Activated naive CD4-positive, alpha-beta T cell treated with anti-CD3 and anti-CD28 coated beads, Interleukin-2, amount 50 U/mL, for 24 hours (primary cell): ENCODE measurements at regions not wholly inside any gene's neighbourhood (a gene's known extent, or its start where the extent isn't known, plus 50 kb on each side); places are given as distances from the start of the nearest gene placed in this dataset.
"Not testable (repeated sequence)": the region's sequence is repeated elsewhere in the genome, so short reads cannot be mapped to it uniquely, and the experiment has no call there.

Source experiments
- H3K27ac Mint-ChIP-seq: one replicate; pipeline ENCODE4 v1.8.0; 2021; ENCODE audit warnings: mild to moderate bottlenecking, mixed read lengths
- H3K27me3 Mint-ChIP-seq: one replicate; pipeline ENCODE4 v1.8.0; 2021; ENCODE audit warnings: mixed read lengths
- H3K36me3 Mint-ChIP-seq: one replicate; pipeline ENCODE4 v1.8.0; 2021; ENCODE audit warnings: mixed read lengths
- H3K4me1 Mint-ChIP-seq: one replicate; pipeline ENCODE4 v1.8.0; 2021; ENCODE audit warnings: mixed read lengths
- H3K4me3 Mint-ChIP-seq: one replicate; pipeline ENCODE4 v1.8.0; 2021; ENCODE audit warnings: mild to moderate bottlenecking, mixed read lengths
- H3K9me3 Mint-ChIP-seq: one replicate; pipeline ENCODE4 v1.8.0; 2021; ENCODE audit warnings: mixed read lengths

GRCh38 chr6:140360651-140361050, 986.2 kb upstream of the CITED2 start:
- Mint-ChIP-seq H3K9me3 (no peaks in the 10 kb centered on the region), H3K27ac (no peak overlapping the region), H3K4me1 (no peaks in the 10 kb centered on the region), H3K36me3 (no peaks in the 10 kb centered on the region), H3K27me3 (peaks cover 3% of the 10 kb centered on the region), H3K4me3 (no peak overlapping the region)

GRCh38 chr6:140355476-140355875, 981.0 kb upstream of the CITED2 start:
- no peak overlapping the region for H3K27ac Mint-ChIP-seq
- no peaks in the 10 kb centered on the region for H3K9me3 Mint-ChIP-seq
- H3K4me3 Mint-ChIP-seq = no peak overlapping the region
- H3K4me1 Mint-ChIP-seq = no peaks in the 10 kb centered on the region
- H3K36me3 Mint-ChIP-seq = no peaks in the 10 kb centered on the region
- H3K27me3 Mint-ChIP-seq = peaks cover 2% of the 10 kb centered on the region

DNA sequence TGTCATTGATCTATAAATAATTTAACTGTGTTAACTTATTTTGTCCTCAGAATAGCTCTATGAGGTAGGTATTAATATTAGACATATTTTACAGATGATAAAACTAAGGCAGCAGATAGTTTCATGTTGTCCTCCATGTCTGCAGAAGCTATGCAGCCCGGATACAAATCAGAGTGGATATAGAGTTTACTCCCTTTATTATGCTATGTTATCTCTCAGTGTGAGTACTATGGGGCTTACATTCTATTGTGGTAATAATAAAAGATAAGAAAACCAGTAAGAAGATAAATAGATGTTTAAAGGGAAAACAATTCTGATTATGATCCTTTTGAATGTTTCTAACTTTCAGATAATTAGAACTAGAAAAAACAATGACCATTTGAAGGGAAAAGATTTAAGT, 979.8 kb upstream of the CITED2 start:
- Mint-ChIP-seq H3K36me3 (no peaks in the 10 kb centered on the region), H3K4me1 (no peaks in the 10 kb centered on the region), H3K27me3 (peaks cover 2% of the 10 kb centered on the region)

GRCh38 chr6:140353536-140353935, 979.1 kb upstream of the CITED2 start:
- no peak overlapping the region for H3K27ac Mint-ChIP-seq
- H3K4me1 Mint-ChIP-seq = no peaks in the 10 kb centered on the region
- no peak overlapping the region for H3K4me3 Mint-ChIP-seq
- no peaks in the 10 kb centered on the region for H3K36me3 Mint-ChIP-seq
- H3K27me3 Mint-ChIP-seq = no peaks in the 10 kb centered on the region
- H3K9me3 Mint-ChIP-seq = no peaks in the 10 kb centered on the region

More for the DNA sequence above, 979.8 kb upstream of the CITED2 start:
- Mint-ChIP-seq H3K4me3 (no peak overlapping the region), H3K27ac (no peak overlapping the region), H3K9me3 (no peaks in the 10 kb centered on the region)

DNA sequence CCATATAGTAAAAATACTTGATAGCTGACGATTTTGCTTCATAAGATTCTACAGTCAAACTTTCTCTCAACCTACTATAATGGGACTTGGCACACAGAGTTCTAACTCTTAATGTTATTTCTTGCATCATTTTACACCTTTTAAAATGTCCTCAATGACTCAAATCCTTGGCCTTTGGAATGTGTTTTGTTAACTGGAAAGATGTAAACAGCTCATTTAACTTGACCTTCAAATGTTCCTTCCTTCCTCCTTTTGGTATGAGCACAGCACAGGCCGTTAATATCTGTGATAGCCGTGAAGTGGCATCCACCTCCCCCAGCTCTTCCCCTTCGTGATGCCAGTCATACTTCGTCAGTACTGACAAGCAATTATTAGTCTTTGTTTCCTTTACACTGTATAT, 972.0 kb upstream of the CITED2 start:
- Mint-ChIP-seq H3K4me3 (no peak overlapping the region), H3K9me3 (peaks cover 8% of the 10 kb centered on the region), H3K27ac (no peak overlapping the region), H3K4me1 (no peaks in the 10 kb centered on the region), H3K36me3 (no peaks in the 10 kb centered on the region), H3K27me3 (peaks cover 6% of the 10 kb centered on the region)

- Mint-ChIP-seq H3K4me1 (no peaks in the 10 kb centered on the region), H3K9me3 (peaks cover 11% of the 10 kb centered on the region), H3K27ac (no peak overlapping the region), H3K36me3 (no peaks in the 10 kb centered on the region), H3K27me3 (peaks cover 8% of the 10 kb centered on the region), H3K4me3 (no peak overlapping the region)
Observed at GRCh38 chr6:140345935-140346334, 971.5 kb upstream of the CITED2 start.

- no peak overlapping the region for H3K4me3 Mint-ChIP-seq
- peaks cover 11% of the 10 kb centered on the region for H3K9me3 Mint-ChIP-seq
- peaks cover 8% of the 10 kb centered on the region for H3K27me3 Mint-ChIP-seq
- H3K36me3 Mint-ChIP-seq = no peaks in the 10 kb centered on the region
- H3K4me1 Mint-ChIP-seq = no peaks in the 10 kb centered on the region
- H3K27ac Mint-ChIP-seq = no peak overlapping the region
Observed at GRCh38 chr6:140344142-140344913, 969.9 kb upstream of the CITED2 start.

DNA sequence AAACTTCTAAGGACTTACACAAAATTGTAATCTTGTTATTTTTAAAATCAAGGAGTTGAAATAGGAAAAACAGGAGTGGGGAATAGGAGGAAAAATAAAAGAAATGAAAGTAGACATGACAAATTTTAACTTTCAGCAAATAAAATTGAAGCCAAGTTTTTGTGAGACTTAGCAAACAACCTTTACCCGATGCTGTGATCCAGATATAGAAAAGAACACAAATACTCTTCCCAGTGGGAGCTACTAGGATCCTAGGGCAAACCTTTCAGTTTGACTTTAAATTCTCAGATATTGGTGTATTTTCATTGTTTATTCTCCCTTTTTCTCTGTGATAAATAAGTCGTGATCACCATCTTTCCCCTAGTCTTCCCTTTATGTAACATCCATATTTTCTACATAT, 968.7 kb upstream of the CITED2 start:
- Mint-ChIP-seq H3K4me1 (no peaks in the 10 kb centered on the region), H3K27ac (no peak overlapping the region), H3K36me3 (no peaks in the 10 kb centered on the region), H3K9me3 (peaks cover 11% of the 10 kb centered on the region), H3K27me3 (peaks cover 9% of the 10 kb centered on the region), H3K4me3 (no peak overlapping the region)

DNA sequence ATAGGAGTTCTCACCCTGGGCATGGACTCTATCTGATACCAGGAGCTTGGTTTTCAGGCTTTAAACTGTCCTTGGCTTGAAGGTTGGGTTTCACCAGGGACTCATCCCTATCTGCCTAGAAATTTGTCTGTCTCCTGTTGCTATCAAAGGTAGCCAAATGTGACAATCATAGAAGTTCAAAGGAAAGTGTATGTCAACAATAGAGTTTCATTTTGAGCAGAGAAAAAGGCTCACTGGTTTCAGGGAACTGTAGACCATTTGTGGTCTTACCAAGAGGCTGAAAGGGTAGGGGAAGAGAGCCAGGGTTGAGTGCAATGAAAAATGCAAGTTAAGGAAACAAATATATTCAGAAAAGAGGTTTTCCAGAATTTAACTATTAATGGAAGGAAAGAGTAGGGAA, 966.8 kb upstream of the CITED2 start:
- Mint-ChIP-seq H3K27me3 (peaks cover 8% of the 10 kb centered on the region), H3K36me3 (no peaks in the 10 kb centered on the region), H3K27ac (no peak overlapping the region), H3K4me1 (no peaks in the 10 kb centered on the region), H3K4me3 (no peak overlapping the region), H3K9me3 (peaks cover 11% of the 10 kb centered on the region)

GRCh38 chr6:140340795-140341194, 966.3 kb upstream of the CITED2 start:
- no peak overlapping the region for H3K27ac Mint-ChIP-seq
- no peak overlapping the region for H3K4me3 Mint-ChIP-seq
- H3K9me3 Mint-ChIP-seq = peaks cover 11% of the 10 kb centered on the region
- H3K4me1 Mint-ChIP-seq = no peaks in the 10 kb centered on the region
- peaks cover 8% of the 10 kb centered on the region for H3K27me3 Mint-ChIP-seq
- no peaks in the 10 kb centered on the region for H3K36me3 Mint-ChIP-seq

DNA sequence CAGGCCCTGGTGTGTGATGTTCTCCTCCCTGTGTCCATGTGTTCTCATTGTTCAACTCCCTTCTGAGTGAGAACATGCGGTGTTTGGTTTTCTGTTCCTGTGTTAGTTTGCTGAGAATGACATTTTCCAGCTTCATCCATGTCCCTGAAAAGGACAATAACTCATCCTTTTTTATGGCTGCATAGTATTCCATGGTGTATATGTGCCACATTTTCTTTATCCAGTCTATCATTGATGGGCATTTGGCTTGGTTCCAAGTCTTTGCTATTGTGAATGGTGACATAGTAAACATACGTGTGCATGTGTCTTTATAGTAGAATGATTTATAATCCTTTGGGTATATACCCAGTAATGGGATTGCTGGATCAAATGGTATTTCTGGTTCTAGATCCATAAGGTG, 964.6 kb upstream of the CITED2 start:
- H3K4me3 Mint-ChIP-seq, H3K9me3 Mint-ChIP-seq, H3K27ac Mint-ChIP-seq, H3K4me1 Mint-ChIP-seq, H3K27me3 Mint-ChIP-seq, H3K36me3 Mint-ChIP-seq: not testable (repeated sequence)

- H3K27me3 Mint-ChIP-seq = peaks cover 3% of the 10 kb centered on the region
- no peaks in the 10 kb centered on the region for H3K4me1 Mint-ChIP-seq
- no peaks in the 10 kb centered on the region for H3K9me3 Mint-ChIP-seq
- H3K27ac Mint-ChIP-seq = no peak overlapping the region
- H3K36me3 Mint-ChIP-seq = no peaks in the 10 kb centered on the region
- no peak overlapping the region for H3K4me3 Mint-ChIP-seq
Observed at GRCh38 chr6:140321891-140322290, 947.4 kb upstream of the CITED2 start.

- H3K36me3 Mint-ChIP-seq = no peaks in the 10 kb centered on the region
- H3K27me3 Mint-ChIP-seq = peaks cover 3% of the 10 kb centered on the region
- no peak overlapping the region for H3K27ac Mint-ChIP-seq
- H3K9me3 Mint-ChIP-seq = no peaks in the 10 kb centered on the region
- H3K4me1 Mint-ChIP-seq = no peaks in the 10 kb centered on the region
- H3K4me3 Mint-ChIP-seq = no peak overlapping the region
Observed at GRCh38 chr6:140320081-140321080, 945.9 kb upstream of the CITED2 start.

DNA sequence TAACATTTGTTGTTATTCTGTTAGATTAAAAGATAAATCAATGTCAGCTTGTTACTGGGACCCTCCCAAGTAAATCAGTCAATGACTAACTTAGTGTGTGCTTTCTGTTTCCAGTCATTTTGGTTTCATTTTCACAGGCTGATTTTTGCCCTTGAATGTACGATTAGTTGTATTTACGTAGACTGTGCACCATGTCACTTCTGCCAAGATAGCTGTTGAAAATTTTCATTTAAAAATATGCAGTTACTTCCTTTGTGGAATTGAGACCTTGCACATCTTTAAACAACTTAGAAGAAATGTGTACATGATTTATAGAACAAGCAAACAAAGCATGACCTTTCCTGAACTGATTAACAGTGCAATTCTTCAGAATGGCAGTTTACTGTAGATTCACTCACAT, 944.8 kb upstream of the CITED2 start:
- no peaks in the 10 kb centered on the region for H3K9me3 Mint-ChIP-seq
- H3K4me1 Mint-ChIP-seq = no peaks in the 10 kb centered on the region
- H3K4me3 Mint-ChIP-seq = no peak overlapping the region
- peaks cover 3% of the 10 kb centered on the region for H3K27me3 Mint-ChIP-seq
- H3K27ac Mint-ChIP-seq = no peak overlapping the region
- H3K36me3 Mint-ChIP-seq = no peaks in the 10 kb centered on the region

DNA sequence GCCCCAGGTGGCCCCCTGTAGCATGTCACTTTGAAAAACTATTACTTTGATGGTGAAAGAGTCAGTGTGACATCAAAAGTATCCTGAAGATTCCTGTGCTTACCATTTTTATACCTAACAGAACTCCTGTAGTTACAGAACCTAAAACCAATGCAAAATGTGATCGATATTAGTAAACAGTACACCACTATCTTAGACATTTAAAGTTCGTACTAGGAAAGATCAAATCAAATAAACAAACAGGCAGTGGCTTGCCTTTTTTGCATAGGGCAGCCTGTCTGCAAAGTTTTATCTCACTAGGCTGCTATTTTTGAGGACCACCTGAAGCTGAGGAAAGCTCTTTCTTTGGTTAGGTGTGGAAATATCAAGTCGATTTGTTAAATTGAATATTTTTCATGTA, 944.0 kb upstream of the CITED2 start:
- no peaks in the 10 kb centered on the region for H3K4me1 Mint-ChIP-seq

DNA sequence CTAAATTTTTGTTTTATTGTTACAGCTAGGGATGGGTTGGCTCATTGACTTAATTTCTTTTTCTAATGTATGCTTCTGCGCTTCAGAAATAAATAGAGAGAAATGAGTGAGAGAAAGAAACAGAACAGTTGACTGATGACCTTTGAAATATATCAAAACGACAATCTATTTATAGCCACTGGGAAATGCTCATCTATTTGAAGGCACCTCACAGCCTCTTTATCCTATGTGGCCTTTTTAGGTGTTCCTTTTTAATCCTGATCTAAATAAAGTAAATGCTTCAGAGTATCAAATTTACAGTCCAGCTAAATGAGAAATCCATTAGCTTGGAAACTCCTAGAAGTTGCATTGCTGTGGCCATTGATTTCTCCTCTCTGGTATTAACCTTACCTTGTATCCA, 943.5 kb upstream of the CITED2 start:
- Mint-ChIP-seq H3K27ac (no peak overlapping the region), H3K4me3 (no peak overlapping the region), H3K36me3 (no peaks in the 10 kb centered on the region), H3K9me3 (no peaks in the 10 kb centered on the region), H3K4me1 (no peaks in the 10 kb centered on the region), H3K27me3 (peaks cover 3% of the 10 kb centered on the region)

More for the DNA sequence above, 944.0 kb upstream of the CITED2 start:
- H3K4me3 Mint-ChIP-seq = no peak overlapping the region
- no peaks in the 10 kb centered on the region for H3K9me3 Mint-ChIP-seq
- peaks cover 3% of the 10 kb centered on the region for H3K27me3 Mint-ChIP-seq
- H3K36me3 Mint-ChIP-seq = no peaks in the 10 kb centered on the region
- H3K27ac Mint-ChIP-seq = no peak overlapping the region
